ENCODE measurements at regions not wholly inside any gene's neighbourhood (a gene's known extent, or its start where the extent isn't known, plus 50 kb on each side); places are given as distances from the start of the nearest gene placed in this dataset.
A peak's percentile ranks its signal among the peaks of the same experiment; 100 is the strongest.

- no peaks in the 10 kb centered on the region for H3K36me3 ChIP-seq (ENCODE audit: insufficient read depth, insufficient read length, low read length)
- H3K27me3 ChIP-seq (ENCODE audit: insufficient read depth, insufficient read length) = no peaks in the 10 kb centered on the region
- H3K4me3 ChIP-seq (ENCODE audit: insufficient read length, low read depth) = no peak overlapping the region
- peak overlapping the region; percentile 44 for H3K9ac ChIP-seq (ENCODE audit: insufficient read length, low read depth)
- H3K9me3 ChIP-seq (ENCODE audit: insufficient read depth, low read length) = no peaks in the 10 kb centered on the region
- peaks cover 19% of the 10 kb centered on the region for H3K4me1 ChIP-seq (ENCODE audit: insufficient read depth, insufficient read length)
- DNase-seq (ENCODE audit: low read depth, low spot score) = no peak
- TF ChIP-seq YY1 (IDR thresholded peaks at IDR 0.05; ENCODE audit: insufficient read depth, insufficient read length) (no peak), SUZ12 (IDR thresholded peaks at IDR 0.05; ENCODE audit: extremely low read depth, insufficient read depth, insufficient read length) (no peak), ZNF274 (IDR thresholded peaks at IDR 0.05; ENCODE audit: low read depth, low read length) (no peak)
These were observed 101.0 kb upstream of the CASZ1 start for GRCh38 chr1:10897321-10897980.

- Histone ChIP-seq H3K4me3 (ENCODE audit: insufficient read length, low read depth) (no peak overlapping the region), H3K9me3 (ENCODE audit: insufficient read depth, low read length) (no peaks in the 10 kb centered on the region), H3K9ac (ENCODE audit: insufficient read length, low read depth) (peak overlapping the region; percentile 44), H3K36me3 (ENCODE audit: insufficient read depth, insufficient read length, low read length) (no peaks in the 10 kb centered on the region), H3K27me3 (ENCODE audit: insufficient read depth, insufficient read length) (no peaks in the 10 kb centered on the region), H3K4me1 (ENCODE audit: insufficient read depth, insufficient read length) (peaks cover 19% of the 10 kb centered on the region)
- DNase-seq (ENCODE audit: low read depth, low spot score) = no peak
- TF ChIP-seq YY1 (IDR thresholded peaks at IDR 0.05; ENCODE audit: insufficient read depth, insufficient read length) (no peak), SUZ12 (IDR thresholded peaks at IDR 0.05; ENCODE audit: extremely low read depth, insufficient read depth, insufficient read length) (no peak), ZNF274 (IDR thresholded peaks at IDR 0.05; ENCODE audit: low read depth, low read length) (no peak)
These were observed 101.7 kb upstream of the CASZ1 start for GRCh38 chr1:10897981-10898728.

DNA sequence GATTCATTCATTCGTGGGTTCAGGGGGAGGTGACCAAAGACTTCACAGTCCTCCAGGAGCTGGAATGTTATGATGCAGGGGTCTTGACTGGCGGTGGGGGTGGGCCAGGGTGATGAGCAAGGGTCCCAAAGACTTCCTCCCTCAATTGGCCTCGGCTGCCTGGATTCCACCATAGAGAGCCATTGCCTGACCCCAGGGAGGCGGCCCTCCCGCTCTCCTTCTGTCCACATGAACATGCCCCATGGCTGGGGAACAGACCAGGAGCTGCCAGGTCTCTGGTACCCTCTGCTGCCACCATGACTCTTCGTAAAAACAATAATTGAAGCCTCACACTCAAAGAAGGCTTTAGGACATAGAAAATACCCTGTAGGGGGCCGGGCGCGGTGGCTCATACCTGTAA is 102.5 kb upstream of the CASZ1 start:
- no peaks in the 10 kb centered on the region for H3K27me3 ChIP-seq (ENCODE audit: insufficient read depth, insufficient read length)
- TF ChIP-seq ZNF274 (IDR thresholded peaks at IDR 0.05; ENCODE audit: low read depth, low read length) = no peak
- TF ChIP-seq SUZ12 (IDR thresholded peaks at IDR 0.05; ENCODE audit: extremely low read depth, insufficient read depth, insufficient read length) = no peak
- TF ChIP-seq YY1 (IDR thresholded peaks at IDR 0.05; ENCODE audit: insufficient read depth, insufficient read length) = no peak
- no peak overlapping the region for H3K9ac ChIP-seq (ENCODE audit: insufficient read length, low read depth)

GRCh38 chr1:10899490-10900250 is 103.2 kb upstream of the CASZ1 start:
- TF ChIP-seq SUZ12 (IDR thresholded peaks at IDR 0.05; ENCODE audit: extremely low read depth, insufficient read depth, insufficient read length) (no peak), YY1 (IDR thresholded peaks at IDR 0.05; ENCODE audit: insufficient read depth, insufficient read length) (no peak), ZNF274 (IDR thresholded peaks at IDR 0.05; ENCODE audit: low read depth, low read length) (no peak)
- no peak overlapping the region for H3K4me3 ChIP-seq (ENCODE audit: insufficient read length, low read depth)
- H3K4me1 ChIP-seq (ENCODE audit: insufficient read depth, insufficient read length) = peaks cover 19% of the 10 kb centered on the region
- no peaks in the 10 kb centered on the region for H3K9me3 ChIP-seq (ENCODE audit: insufficient read depth, low read length)
- DNase-seq (ENCODE audit: low read depth, low spot score) = no peak
- H3K9ac ChIP-seq (ENCODE audit: insufficient read length, low read depth) = no peak overlapping the region
- no peaks in the 10 kb centered on the region for H3K36me3 ChIP-seq (ENCODE audit: insufficient read depth, insufficient read length, low read length)
- no peaks in the 10 kb centered on the region for H3K27me3 ChIP-seq (ENCODE audit: insufficient read depth, insufficient read length)

More for the DNA sequence above, 102.5 kb upstream of the CASZ1 start:
- Histone ChIP-seq H3K4me3 (ENCODE audit: insufficient read length, low read depth) (no peak overlapping the region), H3K36me3 (ENCODE audit: insufficient read depth, insufficient read length, low read length) (no peaks in the 10 kb centered on the region), H3K4me1 (ENCODE audit: insufficient read depth, insufficient read length) (peaks cover 19% of the 10 kb centered on the region), H3K9me3 (ENCODE audit: insufficient read depth, low read length) (no peaks in the 10 kb centered on the region)
- no peak for DNase-seq (ENCODE audit: low read depth, low spot score)

GRCh38 chr1:10900251-10900651 is 103.8 kb upstream of the CASZ1 start:
- peak overlapping the region; percentile 15 for H3K9ac ChIP-seq (ENCODE audit: insufficient read length, low read depth)
- TF ChIP-seq ZNF274 (IDR thresholded peaks at IDR 0.05; ENCODE audit: low read depth, low read length) = no peak
- TF ChIP-seq YY1 (IDR thresholded peaks at IDR 0.05; ENCODE audit: insufficient read depth, insufficient read length) = no peak
- no peak for TF ChIP-seq SUZ12 (IDR thresholded peaks at IDR 0.05; ENCODE audit: extremely low read depth, insufficient read depth, insufficient read length)

DNA sequence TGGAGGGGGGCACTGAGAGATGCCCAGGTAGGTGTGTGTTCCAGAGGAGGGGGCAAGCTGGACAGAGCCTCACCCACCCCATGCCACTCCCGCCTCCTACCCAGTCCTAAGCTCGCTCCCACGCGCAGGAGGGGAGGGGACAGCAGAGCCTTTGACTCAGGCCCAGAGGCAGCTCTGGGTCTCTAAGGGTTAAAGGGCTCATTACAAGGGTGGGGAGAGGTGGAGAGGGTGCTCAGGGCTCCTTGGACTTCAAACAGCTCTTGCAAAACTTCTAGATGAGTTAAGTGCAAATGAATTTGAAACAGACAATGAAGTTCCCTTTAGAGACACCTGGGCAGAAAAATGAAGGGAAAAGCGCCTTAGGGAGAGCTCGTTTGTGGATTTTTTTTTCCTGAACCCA is 104.2 kb upstream of the CASZ1 start:
- DNase-seq (ENCODE audit: low read depth, low spot score) = no peak
- no peaks in the 10 kb centered on the region for H3K27me3 ChIP-seq (ENCODE audit: insufficient read depth, insufficient read length)
- peaks cover 19% of the 10 kb centered on the region for H3K4me1 ChIP-seq (ENCODE audit: insufficient read depth, insufficient read length)
- H3K36me3 ChIP-seq (ENCODE audit: insufficient read depth, insufficient read length, low read length) = no peaks in the 10 kb centered on the region
- peak overlapping the region; percentile 72 for H3K9ac ChIP-seq (ENCODE audit: insufficient read length, low read depth)
- H3K9me3 ChIP-seq (ENCODE audit: insufficient read depth, low read length) = no peaks in the 10 kb centered on the region
- H3K4me3 ChIP-seq (ENCODE audit: insufficient read length, low read depth) = peak overlapping the region; percentile 35
- TF ChIP-seq SUZ12 (IDR thresholded peaks at IDR 0.05; ENCODE audit: extremely low read depth, insufficient read depth, insufficient read length) (no peak), YY1 (IDR thresholded peaks at IDR 0.05; ENCODE audit: insufficient read depth, insufficient read length) (no peak), ZNF274 (IDR thresholded peaks at IDR 0.05; ENCODE audit: low read depth, low read length) (no peak)

More at GRCh38 chr1:10900251-10900651, 103.8 kb upstream of the CASZ1 start:
- H3K4me1 ChIP-seq (ENCODE audit: insufficient read depth, insufficient read length) = peaks cover 19% of the 10 kb centered on the region
- H3K9me3 ChIP-seq (ENCODE audit: insufficient read depth, low read length) = no peaks in the 10 kb centered on the region
- no peak for DNase-seq (ENCODE audit: low read depth, low spot score)
- no peaks in the 10 kb centered on the region for H3K36me3 ChIP-seq (ENCODE audit: insufficient read depth, insufficient read length, low read length)
- H3K27me3 ChIP-seq (ENCODE audit: insufficient read depth, insufficient read length) = no peaks in the 10 kb centered on the region
- H3K4me3 ChIP-seq (ENCODE audit: insufficient read length, low read depth) = no peak overlapping the region

Measured in NT2/D1 (cell line).